Esophagus squamous epithelium (tissue), 5 donors: ENCODE measurements at regions not wholly inside any gene's neighbourhood (a gene's known extent, or its start where the extent isn't known, plus 50 kb on each side); places are given as distances from the start of the nearest gene placed in this dataset.

Experiments used
- DNase-seq: peaks from one replicate; lab custom pipeline; 2025; lab: John Stamatoyannopoulos, UW
- H3K27ac ChIP-seq, 4 donors: fragments of 200-600 bp; sonication (generic); one replicate each; pipeline ENCODE4 v1.5.1; 2016 to 2019; ENCODE audit warnings: mild to moderate bottlenecking in 1 of 4
- H3K27me3 ChIP-seq, 4 donors: fragments of 200-600 bp; sonication (generic); 1 replicate in 3 of 4; 2 replicates in 1 of 4; pipeline versions ENCODE4 v1.5.1 to v1.6.0; 2017 to 2021; ENCODE audit warnings: antibody characterized with exemption in 1 of 4
- H3K36me3 ChIP-seq, 3 donors: fragments of 200-600 bp; sonication (generic); one replicate each; pipeline ENCODE4 v1.5.1; 2016 to 2019
- H3K4me1 ChIP-seq, 3 donors: fragments of 200-600 bp; sonication (generic); one replicate each; pipeline ENCODE4 v1.5.1; 2017 to 2019
- H3K4me3 ChIP-seq, 4 donors: fragments of 200-600 bp; sonication (generic); 1 replicate in 3 of 4; 2 replicates in 1 of 4; pipeline ENCODE4 v1.5.1; 2016 to 2019; ENCODE audit warnings: mild to moderate bottlenecking in 2 of 4, moderate library complexity in 1 of 4
- H3K9me3 ChIP-seq, 3 donors: fragments of 200-600 bp; sonication (generic); one replicate each; pipeline ENCODE4 v1.5.1; 2016 to 2019
- POLR2A ChIP-seq, 4 donors: fragments of 450-650 bp; IDR thresholded peaks; one replicate each; pipeline ENCODE4 v1.6.1; 2017; ENCODE audit warnings: antibody characterized with exemption in 4 of 4, mild to moderate bottlenecking in 4 of 4, moderate library complexity in 3 of 4
- WGBS, 2 donors: methylation state at CpG; one replicate each; pipeline ENCODE4 v1.1.5; 2018; 5-methylcytosine and 5-hydroxymethylcytosine counted together
- intact Hi-C: fragments of 100-400 bp; cut with DNase I; formaldehyde crosslinking; loops from one replicate; pipeline ENCODE4 v1.15.0; 2022
- TF ChIP-seq, protein P1 (sequence below), 6 experiments: fragments of 450-650 bp in 4 of 6; fragments of 200-600 bp in 2 of 6; sonication (generic) in 2 of 6; IDR thresholded peaks; one replicate each; pipeline ENCODE4 v1.5.1; 2016 to 2019; ENCODE audit warnings: antibody characterized with exemption in 6 of 6, mild to moderate bottlenecking in 4 of 6, moderate library complexity in 4 of 6
- donor health status: DM: yes; HTN: yes; CAD: no.

- intact Hi-C loops: no loop called here
- Histone ChIP-seq H3K36me3 (no peaks in the 10 kb centered on the region), H3K27ac (no peak overlapping the region), H3K27me3 (peaks cover 0 to 48% (median 0%) of the 10 kb centered on the region in 4 donors), H3K4me3 (no peak overlapping the region), H3K9me3 (no peaks in the 10 kb centered on the region), H3K4me1 (peaks cover 0 to 10% (median 5%) of the 10 kb centered on the region in 3 donors)
- TF ChIP-seq POLR2A (IDR thresholded peaks at IDR 0.05): no peak
- TF ChIP-seq, protein P1, sequence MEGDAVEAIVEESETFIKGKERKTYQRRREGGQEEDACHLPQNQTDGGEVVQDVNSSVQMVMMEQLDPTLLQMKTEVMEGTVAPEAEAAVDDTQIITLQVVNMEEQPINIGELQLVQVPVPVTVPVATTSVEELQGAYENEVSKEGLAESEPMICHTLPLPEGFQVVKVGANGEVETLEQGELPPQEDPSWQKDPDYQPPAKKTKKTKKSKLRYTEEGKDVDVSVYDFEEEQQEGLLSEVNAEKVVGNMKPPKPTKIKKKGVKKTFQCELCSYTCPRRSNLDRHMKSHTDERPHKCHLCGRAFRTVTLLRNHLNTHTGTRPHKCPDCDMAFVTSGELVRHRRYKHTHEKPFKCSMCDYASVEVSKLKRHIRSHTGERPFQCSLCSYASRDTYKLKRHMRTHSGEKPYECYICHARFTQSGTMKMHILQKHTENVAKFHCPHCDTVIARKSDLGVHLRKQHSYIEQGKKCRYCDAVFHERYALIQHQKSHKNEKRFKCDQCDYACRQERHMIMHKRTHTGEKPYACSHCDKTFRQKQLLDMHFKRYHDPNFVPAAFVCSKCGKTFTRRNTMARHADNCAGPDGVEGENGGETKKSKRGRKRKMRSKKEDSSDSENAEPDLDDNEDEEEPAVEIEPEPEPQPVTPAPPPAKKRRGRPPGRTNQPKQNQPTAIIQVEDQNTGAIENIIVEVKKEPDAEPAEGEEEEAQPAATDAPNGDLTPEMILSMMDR (IDR thresholded peaks at IDR 0.05): no peak
- WGBS, 2 donors: 72 to 79% methylated on average over 4 of the region's 4 CpGs
- DNase-seq: no peak
These were observed 103.8 kb downstream of the IER5 start for GRCh38 chr1:181192316-181192715.

GRCh38 chr1:181202986-181203555 is 114.6 kb downstream of the IER5 start:
- DNase-seq: no peak
- Histone ChIP-seq H3K36me3 (no peaks in the 10 kb centered on the region), H3K27me3 (peaks cover 0 to 9% (median 0%) of the 10 kb centered on the region in 4 donors), H3K27ac (no peak overlapping the region), H3K4me3 (no peak overlapping the region), H3K9me3 (peaks cover 0 to 5% (median 0%) of the 10 kb centered on the region in 3 donors), H3K4me1 (peaks cover 0 to 3% (median 0%) of the 10 kb centered on the region in 3 donors)
- TF ChIP-seq, protein P1 (IDR thresholded peaks at IDR 0.05): no peak
- TF ChIP-seq POLR2A (IDR thresholded peaks at IDR 0.05): no peak
- 84 to 88% methylated on average over 5 to 6 of the region's 7 CpGs for WGBS, 2 donors
- intact Hi-C loops: no loop called here

- no peak for TF ChIP-seq POLR2A (IDR thresholded peaks at IDR 0.05)
- TF ChIP-seq, protein P1 (IDR thresholded peaks at IDR 0.05): no peak
- H3K9me3 ChIP-seq: peaks cover 0 to 5% (median 0%) of the 10 kb centered on the region in 3 donors
- no peaks in the 10 kb centered on the region for H3K36me3 ChIP-seq
- intact Hi-C loops: no loop called here
- peaks cover 0 to 9% (median 0%) of the 10 kb centered on the region in 4 donors for H3K27me3 ChIP-seq
- no peak overlapping the region for H3K27ac ChIP-seq
- H3K4me3 ChIP-seq: no peak overlapping the region
- H3K4me1 ChIP-seq: peaks cover 0 to 7% (median 0%) of the 10 kb centered on the region in 3 donors
- 71 to 77% methylated on average over 6 of the region's 6 CpGs for WGBS, 2 donors
- DNase-seq: no peak
These were observed 116.0 kb downstream of the IER5 start for GRCh38 chr1:181204530-181204929.

- intact Hi-C loops: no loop called here
- 72 to 85% methylated on average over 8 to 10 of the region's 10 CpGs for WGBS, 2 donors
- H3K27me3 ChIP-seq: peaks cover 0 to 11% (median 0%) of the 10 kb centered on the region in 4 donors
- H3K4me1 ChIP-seq: peaks cover 0 to 7% (median 0%) of the 10 kb centered on the region in 3 donors
- H3K36me3 ChIP-seq: no peaks in the 10 kb centered on the region
- no peaks in the 10 kb centered on the region for H3K9me3 ChIP-seq
- TF ChIP-seq, protein P1 (IDR thresholded peaks at IDR 0.05): no peak
- no peak for TF ChIP-seq POLR2A (IDR thresholded peaks at IDR 0.05)
- DNase-seq: no peak
- H3K4me3 ChIP-seq: no peak overlapping the region
- H3K27ac ChIP-seq: no peak overlapping the region
These were observed 117.4 kb downstream of the IER5 start for GRCh38 chr1:181205901-181206300.

- TF ChIP-seq, protein P1 (IDR thresholded peaks at IDR 0.05): no peak
- TF ChIP-seq POLR2A (IDR thresholded peaks at IDR 0.05): no peak
- Histone ChIP-seq H3K27me3 (peaks cover 0 to 17% (median 0%) of the 10 kb centered on the region in 4 donors), H3K4me3 (no peak overlapping the region), H3K4me1 (peaks cover 0 to 7% (median 0%) of the 10 kb centered on the region in 3 donors), H3K36me3 (no peaks in the 10 kb centered on the region), H3K9me3 (no peaks in the 10 kb centered on the region), H3K27ac (no peak overlapping the region)
- DNase-seq: no peak
- 81% methylated on average over 6 of the region's 8 CpGs; no CpG with 5 or more reads in 1 of the 2 donors for WGBS, 2 donors
- intact Hi-C loops: no loop called here
These were observed 118.0 kb downstream of the IER5 start for GRCh38 chr1:181206513-181206912.
